Spleen (tissue), 11 donors: ENCODE measurements at regions not wholly inside any gene's neighbourhood (a gene's known extent, or its start where the extent isn't known, plus 50 kb on each side); places are given as distances from the start of the nearest gene placed in this dataset.

Source experiments
- DNase-seq: peaks from one replicate; pipeline ENCODE4 v3.0.0-alpha.2; 2020
- H3K27ac ChIP-seq, 8 donors: fragments of 200-600 bp; sonication (generic) in 7 of 8; 1 replicate in 4 of 8; 2 replicates in 4 of 8; pipeline versions ENCODE4 v1.5.0 to v1.8.0; 2016 to 2021; ENCODE audit warnings: inconsistent platforms in 4 of 8, mild to moderate bottlenecking in 4 of 8, moderate library complexity in 1 of 8
- H3K27me3 ChIP-seq, 7 donors: fragments of 200-600 bp; sonication (generic) in 6 of 7; replicated peaks in 1 of 7; 1 replicate in 4 of 7; 2 replicates in 3 of 7; pipeline versions ENCODE4 v1.5.0 to v1.8.0; 2016 to 2021; ENCODE audit warnings: inconsistent platforms in 3 of 7, mild to moderate bottlenecking in 1 of 7
- H3K36me3 ChIP-seq, 6 donors: fragments of 200-600 bp; sonication (generic) in 5 of 6; 1 replicate in 4 of 6; 2 replicates in 2 of 6; pipeline versions ENCODE4 v1.5.0 to v1.8.0; 2016 to 2021; ENCODE audit warnings: inconsistent platforms in 2 of 6
- H3K4me1 ChIP-seq, 6 donors: fragments of 200-600 bp; sonication (generic) in 5 of 6; 1 replicate in 3 of 6; 2 replicates in 3 of 6; pipeline versions ENCODE4 v1.5.0 to v1.8.0; 2016 to 2021; ENCODE audit warnings: inconsistent platforms in 3 of 6
- H3K4me3 ChIP-seq, 8 donors: fragments of 200-600 bp; sonication (generic) in 7 of 8; 1 replicate in 4 of 8; 2 replicates in 4 of 8; pipeline versions ENCODE4 v1.5.0 to v1.8.0; 2016 to 2021; ENCODE audit warnings: inconsistent platforms in 4 of 8, mild to moderate bottlenecking in 4 of 8, moderate library complexity in 2 of 8
- H3K9me3 ChIP-seq, 8 donors: fragments of 200-600 bp; sonication (generic) in 7 of 8; 1 replicate in 4 of 8; 2 replicates in 4 of 8; pipeline versions ENCODE4 v1.5.0 to v1.8.0; 2016 to 2021; ENCODE audit warnings: inconsistent platforms in 4 of 8
- POLR2A ChIP-seq, 3 donors: fragments of 450-650 bp; IDR thresholded peaks; one replicate each; pipeline ENCODE4 v1.5.1; 2017; ENCODE audit warnings: antibody characterized with exemption in 3 of 3, mild to moderate bottlenecking in 1 of 3
- POLR2AphosphoS5 ChIP-seq, 3 donors: sonication (generic); formaldehyde crosslinking; IDR thresholded peaks; one replicate each; pipeline ENCODE4 v1.5.1; 2017; ENCODE audit warnings: antibody characterized with exemption in 3 of 3
- WGBS, 5 donors: extraction: QIAGEN DNeasy Blood & Tissue Kit in 3 of 5; methylation state at CpG; one replicate each; pipeline versions ENCODE4 v1.1.5 to v1.1.7; 2013 to 2018; 5-methylcytosine and 5-hydroxymethylcytosine counted together
- intact Hi-C: fragments of 100-400 bp; cut with DNase I; formaldehyde crosslinking; loops from one replicate; pipeline ENCODE4 v1.15.0; 2023; ENCODE audit warnings: low total_unique reads
- TF ChIP-seq, protein P1 (sequence below), 11 experiments: fragments of 200-600 bp in 7 of 11; fragments of 450-650 bp in 4 of 11; sonication (generic) in 4 of 11; IDR thresholded peaks in 8 of 11; conservative IDR thresholded peaks in 3 of 11; 1 replicate in 7 of 11; 2 replicates in 4 of 11; pipeline versions ENCODE4 v1.4.0 to v1.8.0; 2016 to 2021; ENCODE audit warnings: antibody characterized with exemption in 11 of 11, inconsistent platforms in 4 of 11, mild to moderate bottlenecking in 1 of 11
- donor health status: healthy with polysubstance abuse.
- donor health status: DM: no; HTN: no; CAD: no; lungs with moderate emphysema.
- donor health status: DM: no; HTN: no; CAD: no.
- donor health status: Bipolar disorder and iron deficiency.
- donor health status: healthy.
- donor health status: DM: no; HTN: no; CAD: no.
- donor health status: DM: yes; HTN: yes; CAD: no.

- DNase-seq, result no peak
- H3K9me3 ChIP-seq, result no peaks in the 10 kb centered on the region
- H3K4me3 ChIP-seq, result no peak overlapping the region
- peaks cover 0 to 6% (median 0%) of the 10 kb centered on the region in 7 donors for H3K27me3 ChIP-seq
- TF ChIP-seq POLR2A (IDR thresholded peaks at IDR 0.05), result no peak
- TF ChIP-seq, protein P1, sequence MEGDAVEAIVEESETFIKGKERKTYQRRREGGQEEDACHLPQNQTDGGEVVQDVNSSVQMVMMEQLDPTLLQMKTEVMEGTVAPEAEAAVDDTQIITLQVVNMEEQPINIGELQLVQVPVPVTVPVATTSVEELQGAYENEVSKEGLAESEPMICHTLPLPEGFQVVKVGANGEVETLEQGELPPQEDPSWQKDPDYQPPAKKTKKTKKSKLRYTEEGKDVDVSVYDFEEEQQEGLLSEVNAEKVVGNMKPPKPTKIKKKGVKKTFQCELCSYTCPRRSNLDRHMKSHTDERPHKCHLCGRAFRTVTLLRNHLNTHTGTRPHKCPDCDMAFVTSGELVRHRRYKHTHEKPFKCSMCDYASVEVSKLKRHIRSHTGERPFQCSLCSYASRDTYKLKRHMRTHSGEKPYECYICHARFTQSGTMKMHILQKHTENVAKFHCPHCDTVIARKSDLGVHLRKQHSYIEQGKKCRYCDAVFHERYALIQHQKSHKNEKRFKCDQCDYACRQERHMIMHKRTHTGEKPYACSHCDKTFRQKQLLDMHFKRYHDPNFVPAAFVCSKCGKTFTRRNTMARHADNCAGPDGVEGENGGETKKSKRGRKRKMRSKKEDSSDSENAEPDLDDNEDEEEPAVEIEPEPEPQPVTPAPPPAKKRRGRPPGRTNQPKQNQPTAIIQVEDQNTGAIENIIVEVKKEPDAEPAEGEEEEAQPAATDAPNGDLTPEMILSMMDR (IDR thresholded peaks at IDR 0.05 in 8 of 11, conservative IDR thresholded peaks at IDR 0.05 in 3 of 11), result no peak
- no peak for TF ChIP-seq POLR2AphosphoS5 (IDR thresholded peaks at IDR 0.05)
- WGBS, 5 donors, result 76 to 88% (median 82%) methylated on average over 2 of the region's 2 CpGs
- H3K36me3 ChIP-seq, result no peaks in the 10 kb centered on the region
- intact Hi-C loops, result no loop called here
- no peak overlapping the region for H3K27ac ChIP-seq
- H3K4me1 ChIP-seq, result no peaks in the 10 kb centered on the region
Measured at GRCh38 chr9:3704890-3705289, 179.1 kb upstream of the RFX3 start.

GRCh38 chr9:3700772-3701171, 175.0 kb upstream of the RFX3 start:
- no peak for DNase-seq

GRCh38 chr9:3699883-3700282, 174.1 kb upstream of the RFX3 start:
- H3K4me1 ChIP-seq, result no peaks in the 10 kb centered on the region
- H3K4me3 ChIP-seq, result no peak overlapping the region
- WGBS, 5 donors, result 89 to 95% (median 92%) methylated on average over 3 of the region's 3 CpGs
- H3K27ac ChIP-seq, result no peak overlapping the region
- intact Hi-C loops, result no loop called here
- H3K36me3 ChIP-seq, result no peaks in the 10 kb centered on the region
- H3K27me3 ChIP-seq, result peaks cover 0 to 6% (median 0%) of the 10 kb centered on the region in 7 donors
- no peaks in the 10 kb centered on the region for H3K9me3 ChIP-seq
- no peak for DNase-seq
- TF ChIP-seq, protein P1 (IDR thresholded peaks at IDR 0.05 in 8 of 11, conservative IDR thresholded peaks at IDR 0.05 in 3 of 11), result no peak
- TF ChIP-seq POLR2A (IDR thresholded peaks at IDR 0.05), result no peak
- no peak for TF ChIP-seq POLR2AphosphoS5 (IDR thresholded peaks at IDR 0.05)

More at GRCh38 chr9:3700772-3701171, 175.0 kb upstream of the RFX3 start:
- Histone ChIP-seq H3K27me3 (peaks cover 0 to 6% (median 0%) of the 10 kb centered on the region in 7 donors), H3K4me1 (no peaks in the 10 kb centered on the region), H3K36me3 (no peaks in the 10 kb centered on the region), H3K27ac (no peak overlapping the region), H3K4me3 (no peak overlapping the region), H3K9me3 (no peaks in the 10 kb centered on the region)
- TF ChIP-seq POLR2AphosphoS5 (IDR thresholded peaks at IDR 0.05) (no peak), POLR2A (IDR thresholded peaks at IDR 0.05) (no peak)
- TF ChIP-seq, protein P1 (IDR thresholded peaks at IDR 0.05 in 8 of 11, conservative IDR thresholded peaks at IDR 0.05 in 3 of 11), result no peak
- 50 to 80% (median 62%) methylated on average over 2 of the region's 2 CpGs for WGBS, 5 donors
- intact Hi-C loops, result no loop called here

- Histone ChIP-seq H3K27me3 (peaks cover 0 to 6% (median 0%) of the 10 kb centered on the region in 7 donors), H3K4me3 (no peak overlapping the region), H3K27ac (no peak overlapping the region), H3K4me1 (no peaks in the 10 kb centered on the region), H3K36me3 (no peaks in the 10 kb centered on the region), H3K9me3 (no peaks in the 10 kb centered on the region)
- TF ChIP-seq POLR2AphosphoS5 (IDR thresholded peaks at IDR 0.05), result no peak
- TF ChIP-seq, protein P1 (IDR thresholded peaks at IDR 0.05 in 8 of 11, conservative IDR thresholded peaks at IDR 0.05 in 3 of 11), result no peak
- TF ChIP-seq POLR2A (IDR thresholded peaks at IDR 0.05), result no peak
- intact Hi-C loops, result no loop called here
- 69 to 87% (median 75%) methylated on average over 3 of the region's 3 CpGs for WGBS, 5 donors
- DNase-seq, result no peak
Measured at GRCh38 chr9:3698531-3698930, 172.7 kb upstream of the RFX3 start.
